NT2/D1 (cell line): ENCODE measurements at regions not wholly inside any gene's neighbourhood (a gene's known extent, or its start where the extent isn't known, plus 50 kb on each side); places are given as distances from the start of the nearest gene placed in this dataset.

Source experiments
- DNase-seq: peaks from one replicate; pipeline ENCODE4 v3.0.0-alpha.2; 2011; ENCODE audit warnings: low read depth, low spot score
- H3K27me3 ChIP-seq: 2 replicates; pipeline ENCODE4 v1.6.0; 2011; ENCODE audit warnings: mild to moderate bottlenecking; ENCODE audit not compliant: insufficient read length, insufficient read depth
- H3K36me3 ChIP-seq: 2 replicates; pipeline ENCODE4 v1.6.1; 2011; ENCODE audit warnings: mild to moderate bottlenecking, low read length, mixed read lengths; ENCODE audit not compliant: insufficient read depth, insufficient read length
- H3K4me1 ChIP-seq: 2 replicates; pipeline ENCODE4 v1.5.1; 2011; ENCODE audit not compliant: insufficient read depth, insufficient read length
- H3K4me3 ChIP-seq: 2 replicates; pipeline ENCODE4 v1.5.1; 2011; ENCODE audit warnings: low read depth; ENCODE audit not compliant: insufficient read length
- H3K9ac ChIP-seq: 2 replicates; pipeline ENCODE4 v1.6.0; 2011; ENCODE audit warnings: low read depth; ENCODE audit not compliant: insufficient read length
- H3K9me3 ChIP-seq: 2 replicates; pipeline ENCODE4 v1.5.1; 2011; ENCODE audit warnings: mild to moderate bottlenecking, low read length; ENCODE audit not compliant: insufficient read depth
- SUZ12 ChIP-seq: IDR thresholded peaks from 2 replicates; pipeline ENCODE4 v1.6.1; 2011; ENCODE audit not compliant: insufficient read length, insufficient read depth; ENCODE audit errors: extremely low read depth
- YY1 ChIP-seq: IDR thresholded peaks from 2 replicates; pipeline ENCODE4 v1.6.1; 2011; ENCODE audit not compliant: insufficient read length, insufficient read depth
- ZNF274 ChIP-seq: IDR thresholded peaks from 2 replicates; pipeline ENCODE4 v1.6.1; 2011; ENCODE audit warnings: mild to moderate bottlenecking, low read depth, low read length

DNA sequence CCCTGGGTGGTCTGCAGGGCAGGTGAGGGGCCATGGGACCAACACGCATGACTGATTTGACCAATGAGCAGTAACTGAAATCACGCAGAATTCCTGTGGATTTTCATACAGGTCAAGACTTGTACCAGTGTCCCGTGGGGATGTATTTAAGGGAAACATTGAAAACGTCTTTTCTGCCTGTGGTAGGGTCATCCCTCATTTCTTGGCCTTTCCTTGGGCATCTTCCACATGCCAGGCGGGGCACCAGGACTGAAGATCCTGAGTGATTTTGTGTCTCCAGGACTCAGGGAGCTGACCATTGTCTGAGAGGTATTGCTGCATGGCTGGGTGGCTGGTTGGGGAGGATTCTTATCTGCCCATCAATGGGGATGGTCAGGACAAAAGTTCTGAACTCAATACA is 289.0 kb downstream of the GLRX3 start:
- Histone ChIP-seq H3K36me3 (no peaks in the 10 kb centered on the region), H3K4me3 (no peak overlapping the region), H3K9ac (no peak overlapping the region), H3K4me1 (no peaks in the 10 kb centered on the region), H3K9me3 (no peaks in the 10 kb centered on the region), H3K27me3 (no peaks in the 10 kb centered on the region)
- no peak for TF ChIP-seq YY1
- TF ChIP-seq SUZ12 = no peak
- TF ChIP-seq ZNF274 = no peak
- no peak for DNase-seq

GRCh38 chr10:130425881-130426435 is 289.8 kb downstream of the GLRX3 start:
- no peak overlapping the region for H3K9ac ChIP-seq
- H3K9me3 ChIP-seq = no peaks in the 10 kb centered on the region
- DNase-seq = no peak
- no peak for TF ChIP-seq ZNF274
- no peak for TF ChIP-seq YY1
- TF ChIP-seq SUZ12 = no peak
- H3K36me3 ChIP-seq = no peaks in the 10 kb centered on the region
- no peak overlapping the region for H3K4me3 ChIP-seq
- H3K27me3 ChIP-seq = no peaks in the 10 kb centered on the region
- H3K4me1 ChIP-seq = no peaks in the 10 kb centered on the region

DNA sequence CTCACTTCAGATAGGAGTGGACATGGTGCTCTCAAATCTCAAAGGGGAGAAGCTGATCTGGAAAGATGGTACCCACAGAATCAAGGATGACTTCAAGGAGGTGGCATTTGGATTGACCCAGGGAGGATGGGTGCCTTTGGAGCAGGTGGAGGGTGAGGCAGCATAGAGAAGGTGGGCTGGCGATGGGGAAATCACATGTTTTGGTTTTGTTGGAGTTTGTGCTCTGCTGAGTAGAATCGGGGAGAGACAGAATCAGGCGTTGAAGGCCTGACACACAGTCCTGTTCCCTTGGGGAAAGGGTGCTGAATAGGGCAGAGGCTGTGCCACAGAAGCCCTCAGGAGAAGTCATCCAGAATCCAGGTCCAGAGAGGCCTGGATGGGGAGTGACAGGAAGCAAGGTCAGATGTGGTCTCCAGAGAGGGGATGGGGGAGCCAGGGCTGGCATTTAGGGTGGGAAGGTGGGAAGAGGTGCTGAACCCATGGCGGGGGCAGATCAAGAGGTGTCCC is 291.1 kb downstream of the GLRX3 start:
- DNase-seq = no peak
- no peaks in the 10 kb centered on the region for H3K4me1 ChIP-seq
- no peaks in the 10 kb centered on the region for H3K9me3 ChIP-seq
- TF ChIP-seq YY1 = no peak
- no peak for TF ChIP-seq SUZ12
- no peak for TF ChIP-seq ZNF274
- H3K36me3 ChIP-seq = no peaks in the 10 kb centered on the region
- no peak overlapping the region for H3K9ac ChIP-seq
- H3K4me3 ChIP-seq = no peak overlapping the region
- no peaks in the 10 kb centered on the region for H3K27me3 ChIP-seq

- no peaks in the 10 kb centered on the region for H3K36me3 ChIP-seq
- DNase-seq = no peak
- H3K9ac ChIP-seq = no peak overlapping the region
- H3K9me3 ChIP-seq = no peaks in the 10 kb centered on the region
- TF ChIP-seq ZNF274 = no peak
- no peak for TF ChIP-seq SUZ12
- no peak for TF ChIP-seq YY1
- H3K4me3 ChIP-seq = no peak overlapping the region
- no peaks in the 10 kb centered on the region for H3K27me3 ChIP-seq
- H3K4me1 ChIP-seq = no peaks in the 10 kb centered on the region
Observed at GRCh38 chr10:130428936-130429335, 292.7 kb downstream of the GLRX3 start.

DNA sequence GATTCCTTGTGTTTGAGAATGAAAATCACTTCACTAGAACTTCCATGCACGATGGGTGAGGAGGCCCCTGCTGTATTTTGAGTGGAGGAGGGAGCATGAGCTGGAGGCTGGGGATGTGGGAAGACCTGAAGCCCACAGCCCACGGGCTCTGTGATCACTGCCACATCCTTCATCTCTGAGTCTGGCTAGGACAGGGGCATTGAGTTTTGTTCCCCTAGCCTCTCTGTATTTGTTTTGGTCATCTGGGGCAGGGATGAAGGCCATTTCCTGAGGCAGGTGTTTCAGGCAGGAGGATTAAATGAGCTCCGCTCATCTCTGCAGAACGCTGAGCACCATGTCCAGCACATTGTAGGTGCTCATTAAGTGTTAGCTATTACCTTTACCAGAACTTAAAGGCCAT is 293.6 kb downstream of the GLRX3 start:
- no peak overlapping the region for H3K9ac ChIP-seq
- DNase-seq = no peak
- H3K27me3 ChIP-seq = no peaks in the 10 kb centered on the region
- no peaks in the 10 kb centered on the region for H3K36me3 ChIP-seq
- TF ChIP-seq ZNF274 (no peak), SUZ12 (no peak), YY1 (no peak)
- no peaks in the 10 kb centered on the region for H3K4me1 ChIP-seq
- H3K4me3 ChIP-seq = no peak overlapping the region
- H3K9me3 ChIP-seq = no peaks in the 10 kb centered on the region

- Histone ChIP-seq H3K9me3 (no peaks in the 10 kb centered on the region), H3K36me3 (no peaks in the 10 kb centered on the region), H3K4me3 (no peak overlapping the region), H3K4me1 (no peaks in the 10 kb centered on the region), H3K9ac (no peak overlapping the region), H3K27me3 (no peaks in the 10 kb centered on the region)
- DNase-seq = no peak
- TF ChIP-seq ZNF274 (no peak), YY1 (no peak), SUZ12 (no peak)
Observed at GRCh38 chr10:130430291-130430690, 294.1 kb downstream of the GLRX3 start.

GRCh38 chr10:130430852-130431704 is 294.9 kb downstream of the GLRX3 start:
- TF ChIP-seq SUZ12 = no peak
- TF ChIP-seq YY1 = no peak
- no peak for TF ChIP-seq ZNF274
- DNase-seq = no peak
- H3K4me3 ChIP-seq = no peak overlapping the region
- no peaks in the 10 kb centered on the region for H3K4me1 ChIP-seq
- H3K27me3 ChIP-seq = no peaks in the 10 kb centered on the region
- no peaks in the 10 kb centered on the region for H3K36me3 ChIP-seq
- H3K9me3 ChIP-seq = no peaks in the 10 kb centered on the region
- no peak overlapping the region for H3K9ac ChIP-seq
